Esophagus muscularis mucosa (tissue), 4 donors: ENCODE measurements at regions not wholly inside any gene's neighbourhood (a gene's known extent, or its start where the extent isn't known, plus 50 kb on each side); places are given as distances from the start of the nearest gene placed in this dataset.

Source experiments
- EP300 ChIP-seq: sonication (generic); formaldehyde crosslinking; IDR thresholded peaks from one replicate; pipeline ENCODE4 v1.6.1; 2017; ENCODE audit warnings: antibody characterized with exemption
- POLR2A ChIP-seq: fragments of 450-650 bp; IDR thresholded peaks from one replicate; pipeline ENCODE4 v1.6.1; 2017; ENCODE audit warnings: antibody characterized with exemption, moderate library complexity, mild to moderate bottlenecking, low read depth
- TF ChIP-seq, protein P1 (sequence below), 3 experiments: fragments of 200-600 bp in 2 of 3; fragments of 450-650 bp in 1 of 3; sonication (generic) in 2 of 3; IDR thresholded peaks; one replicate each; pipeline ENCODE4 v1.5.1; 2017 to 2019; ENCODE audit warnings: antibody characterized with exemption in 3 of 3, mild to moderate bottlenecking in 2 of 3, moderate library complexity in 1 of 3

DNA sequence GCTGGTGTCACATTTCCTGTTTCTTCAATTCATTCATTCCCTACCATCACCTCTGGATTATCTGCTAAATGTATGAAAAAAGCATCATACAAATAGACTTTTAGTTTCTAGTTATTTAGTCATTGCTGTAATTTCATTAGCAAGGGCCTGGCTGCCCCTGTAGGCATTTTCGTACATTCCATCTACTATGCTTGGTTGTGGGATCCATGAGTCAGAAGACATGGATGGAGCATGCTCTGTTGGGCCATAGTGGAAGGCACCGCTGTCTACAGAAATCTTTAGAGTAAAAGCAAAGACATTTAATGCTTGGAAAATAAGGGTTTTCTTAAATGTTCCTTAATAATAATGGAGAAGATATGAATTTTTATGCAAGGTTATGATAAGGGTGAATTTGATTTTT, 324.8 kb upstream of the MEIS1 start:
- TF ChIP-seq, protein P1, sequence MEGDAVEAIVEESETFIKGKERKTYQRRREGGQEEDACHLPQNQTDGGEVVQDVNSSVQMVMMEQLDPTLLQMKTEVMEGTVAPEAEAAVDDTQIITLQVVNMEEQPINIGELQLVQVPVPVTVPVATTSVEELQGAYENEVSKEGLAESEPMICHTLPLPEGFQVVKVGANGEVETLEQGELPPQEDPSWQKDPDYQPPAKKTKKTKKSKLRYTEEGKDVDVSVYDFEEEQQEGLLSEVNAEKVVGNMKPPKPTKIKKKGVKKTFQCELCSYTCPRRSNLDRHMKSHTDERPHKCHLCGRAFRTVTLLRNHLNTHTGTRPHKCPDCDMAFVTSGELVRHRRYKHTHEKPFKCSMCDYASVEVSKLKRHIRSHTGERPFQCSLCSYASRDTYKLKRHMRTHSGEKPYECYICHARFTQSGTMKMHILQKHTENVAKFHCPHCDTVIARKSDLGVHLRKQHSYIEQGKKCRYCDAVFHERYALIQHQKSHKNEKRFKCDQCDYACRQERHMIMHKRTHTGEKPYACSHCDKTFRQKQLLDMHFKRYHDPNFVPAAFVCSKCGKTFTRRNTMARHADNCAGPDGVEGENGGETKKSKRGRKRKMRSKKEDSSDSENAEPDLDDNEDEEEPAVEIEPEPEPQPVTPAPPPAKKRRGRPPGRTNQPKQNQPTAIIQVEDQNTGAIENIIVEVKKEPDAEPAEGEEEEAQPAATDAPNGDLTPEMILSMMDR (IDR thresholded peaks at IDR 0.05): no peak
- no peak for TF ChIP-seq POLR2A
- no peak for TF ChIP-seq EP300
